ENCODE measurements at regions not wholly inside any gene's neighbourhood (a gene's known extent, or its start where the extent isn't known, plus 50 kb on each side); places are given as distances from the start of the nearest gene placed in this dataset.
"Not testable (repeated sequence)": the region's sequence is repeated elsewhere in the genome, so short reads cannot be mapped to it uniquely, and the experiment has no call there.

DNA sequence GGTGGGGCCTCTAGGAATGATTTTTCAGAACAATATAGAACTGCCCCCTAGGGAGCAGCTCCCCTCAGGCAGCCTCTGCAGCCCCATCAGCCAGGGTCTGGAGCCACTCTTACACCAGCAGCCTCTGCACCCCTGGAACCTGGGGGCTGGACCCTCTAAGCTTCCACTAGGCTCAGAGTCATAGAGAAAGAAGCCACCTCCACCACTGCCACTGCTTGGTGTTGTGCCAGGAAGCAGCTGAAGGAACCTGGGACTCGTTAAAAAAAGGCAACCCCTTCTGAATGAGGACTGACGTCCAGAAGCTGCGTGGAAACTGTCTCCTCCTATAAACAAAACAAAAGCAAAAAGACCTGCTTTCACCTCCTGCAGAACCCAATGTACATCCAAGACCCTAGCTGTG is 98.1 kb upstream of the HS6ST1 start:
- no peaks in the 10 kb centered on the region for H3K27me3 ChIP-seq (ENCODE audit: control insufficient read depth, insufficient read depth, low read length)
- DNase-seq (ENCODE audit: low read depth, low spot score), result no peak
- H3K27ac ChIP-seq (ENCODE audit: low read depth, low read length), result no peak overlapping the region
- ChIA-PET POLR2A (no interaction called here), CTCF (no interaction called here)
- H3K4me3 ChIP-seq (ENCODE audit: low read depth, low read length), result no peak overlapping the region
- TF ChIP-seq, protein P1, sequence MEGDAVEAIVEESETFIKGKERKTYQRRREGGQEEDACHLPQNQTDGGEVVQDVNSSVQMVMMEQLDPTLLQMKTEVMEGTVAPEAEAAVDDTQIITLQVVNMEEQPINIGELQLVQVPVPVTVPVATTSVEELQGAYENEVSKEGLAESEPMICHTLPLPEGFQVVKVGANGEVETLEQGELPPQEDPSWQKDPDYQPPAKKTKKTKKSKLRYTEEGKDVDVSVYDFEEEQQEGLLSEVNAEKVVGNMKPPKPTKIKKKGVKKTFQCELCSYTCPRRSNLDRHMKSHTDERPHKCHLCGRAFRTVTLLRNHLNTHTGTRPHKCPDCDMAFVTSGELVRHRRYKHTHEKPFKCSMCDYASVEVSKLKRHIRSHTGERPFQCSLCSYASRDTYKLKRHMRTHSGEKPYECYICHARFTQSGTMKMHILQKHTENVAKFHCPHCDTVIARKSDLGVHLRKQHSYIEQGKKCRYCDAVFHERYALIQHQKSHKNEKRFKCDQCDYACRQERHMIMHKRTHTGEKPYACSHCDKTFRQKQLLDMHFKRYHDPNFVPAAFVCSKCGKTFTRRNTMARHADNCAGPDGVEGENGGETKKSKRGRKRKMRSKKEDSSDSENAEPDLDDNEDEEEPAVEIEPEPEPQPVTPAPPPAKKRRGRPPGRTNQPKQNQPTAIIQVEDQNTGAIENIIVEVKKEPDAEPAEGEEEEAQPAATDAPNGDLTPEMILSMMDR (IDR thresholded peaks at IDR 0.05; ENCODE audit: low read depth, low read length), result no peak
- peaks cover 10% of the 10 kb centered on the region for H3K9me3 ChIP-seq (ENCODE audit: control insufficient read depth, insufficient read depth, low read length)

- H3K9me3 ChIP-seq (ENCODE audit: control insufficient read depth, insufficient read depth, low read length), result peaks cover 15% of the 10 kb centered on the region
- H3K4me3 ChIP-seq (ENCODE audit: low read depth, low read length); DNase-seq (ENCODE audit: low read depth, low spot score); H3K27me3 ChIP-seq (ENCODE audit: control insufficient read depth, insufficient read depth, low read length); CTCF ChIA-PET; POLR2A ChIA-PET; H3K27ac ChIP-seq (ENCODE audit: low read depth, low read length): not testable (repeated sequence)
Measured at GRCh38 chr2:128417264-128417663, 98.6 kb upstream of the HS6ST1 start.

DNA sequence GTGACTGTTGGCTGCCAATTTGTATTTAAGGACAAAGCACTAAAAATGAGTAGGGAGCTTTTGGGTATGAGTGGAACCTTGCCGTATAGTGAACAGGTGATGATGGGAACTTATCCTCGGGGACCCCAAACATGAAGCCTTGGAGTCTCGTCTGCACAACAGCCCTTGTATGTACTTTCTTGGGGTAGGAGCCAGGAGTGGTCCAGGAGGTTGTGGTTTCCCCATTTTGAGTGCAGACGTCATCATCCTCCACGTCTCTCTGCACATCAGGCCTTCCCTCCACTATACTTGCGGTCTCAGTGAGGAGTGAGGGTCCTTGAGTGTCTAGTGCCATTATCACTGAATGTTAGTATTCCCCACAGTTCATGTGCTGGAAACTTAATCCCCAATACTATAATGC is 101.5 kb upstream of the HS6ST1 start:
- no peak for DNase-seq (ENCODE audit: low read depth, low spot score)
- no peak overlapping the region for H3K4me3 ChIP-seq (ENCODE audit: low read depth, low read length)
- CTCF ChIA-PET, result no interaction called here
- H3K27ac ChIP-seq (ENCODE audit: low read depth, low read length), result no peak overlapping the region
- no peaks in the 10 kb centered on the region for H3K27me3 ChIP-seq (ENCODE audit: control insufficient read depth, insufficient read depth, low read length)
- POLR2A ChIA-PET, result no interaction called here
- H3K9me3 ChIP-seq (ENCODE audit: control insufficient read depth, insufficient read depth, low read length), result peaks cover 21% of the 10 kb centered on the region
- TF ChIP-seq, protein P1 (IDR thresholded peaks at IDR 0.05; ENCODE audit: low read depth, low read length), result no peak

GRCh38 chr2:128420776-128421175 is 102.1 kb upstream of the HS6ST1 start:
- H3K27ac ChIP-seq (ENCODE audit: low read depth, low read length), result no peak overlapping the region
- H3K9me3 ChIP-seq (ENCODE audit: control insufficient read depth, insufficient read depth, low read length), result peaks cover 21% of the 10 kb centered on the region
- ChIA-PET POLR2A (no interaction called here), CTCF (no interaction called here)
- TF ChIP-seq, protein P1 (IDR thresholded peaks at IDR 0.05; ENCODE audit: low read depth, low read length), result no peak
- no peaks in the 10 kb centered on the region for H3K27me3 ChIP-seq (ENCODE audit: control insufficient read depth, insufficient read depth, low read length)
- DNase-seq (ENCODE audit: low read depth, low spot score), result no peak
- H3K4me3 ChIP-seq (ENCODE audit: low read depth, low read length), result no peak overlapping the region

DNA sequence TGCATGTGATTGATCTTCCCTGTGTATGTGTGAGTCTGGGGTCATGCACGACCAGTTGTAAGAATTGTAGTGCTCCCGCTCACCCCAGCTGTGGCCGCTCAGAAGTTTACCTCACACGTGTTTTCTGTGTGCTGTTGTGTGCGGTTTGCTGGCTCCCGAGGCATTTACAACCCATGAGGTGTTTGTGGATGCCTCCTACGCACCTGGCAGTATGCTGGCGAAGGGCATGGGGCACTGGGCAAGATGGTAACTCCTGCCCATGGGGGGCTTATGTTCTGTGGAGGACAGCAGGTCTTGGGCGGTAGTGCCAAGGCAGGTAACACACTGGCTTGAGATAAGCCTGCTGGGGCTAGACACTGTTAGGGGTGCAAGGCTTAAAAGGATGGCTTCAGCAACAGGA is 102.6 kb upstream of the HS6ST1 start:
- Histone ChIP-seq H3K27ac (ENCODE audit: low read depth, low read length) (no peak overlapping the region), H3K9me3 (ENCODE audit: control insufficient read depth, insufficient read depth, low read length) (peaks cover 19% of the 10 kb centered on the region), H3K4me3 (ENCODE audit: low read depth, low read length) (no peak overlapping the region), H3K27me3 (ENCODE audit: control insufficient read depth, insufficient read depth, low read length) (no peaks in the 10 kb centered on the region)
- ChIA-PET CTCF (no interaction called here), POLR2A (no interaction called here)
- TF ChIP-seq, protein P1 (IDR thresholded peaks at IDR 0.05; ENCODE audit: low read depth, low read length), result no peak
- no peak for DNase-seq (ENCODE audit: low read depth, low spot score)

- DNase-seq (ENCODE audit: low read depth, low spot score), result no peak
- H3K27ac ChIP-seq (ENCODE audit: low read depth, low read length), result peak overlapping the region; percentile 70
Measured at GRCh38 chr2:128421861-128422311, 103.2 kb upstream of the HS6ST1 start.

More at GRCh38 chr2:128421861-128422311, 103.2 kb upstream of the HS6ST1 start:
- CTCF ChIA-PET, result no interaction called here
- POLR2A ChIA-PET, result no interaction called here
- no peaks in the 10 kb centered on the region for H3K27me3 ChIP-seq (ENCODE audit: control insufficient read depth, insufficient read depth, low read length)
- H3K4me3 ChIP-seq (ENCODE audit: low read depth, low read length), result no peak overlapping the region
- H3K9me3 ChIP-seq (ENCODE audit: control insufficient read depth, insufficient read depth, low read length), result peaks cover 16% of the 10 kb centered on the region
- TF ChIP-seq, protein P1 (IDR thresholded peaks at IDR 0.05; ENCODE audit: low read depth, low read length), result no peak

Data from AG04450 (cell line).